ENCODE measurements at regions not wholly inside any gene's neighbourhood (a gene's known extent, or its start where the extent isn't known, plus 50 kb on each side); places are given as distances from the start of the nearest gene placed in this dataset.

- no peak for DNase-seq
Observed at GRCh38 chr5:81914696-81915095, 57.1 kb upstream of the ATG10 start.

GRCh38 chr5:81912933-81913332 is 58.9 kb upstream of the ATG10 start:
- DNase-seq = no peak

GRCh38 chr5:81909677-81910076 is 62.1 kb upstream of the ATG10 start:
- no peak for DNase-seq

- DNase-seq = no peak
Observed at GRCh38 chr5:81908771-81909170, 63.1 kb upstream of the ATG10 start.

GRCh38 chr5:81908044-81908443 is 63.8 kb upstream of the ATG10 start:
- no peak for DNase-seq

DNA sequence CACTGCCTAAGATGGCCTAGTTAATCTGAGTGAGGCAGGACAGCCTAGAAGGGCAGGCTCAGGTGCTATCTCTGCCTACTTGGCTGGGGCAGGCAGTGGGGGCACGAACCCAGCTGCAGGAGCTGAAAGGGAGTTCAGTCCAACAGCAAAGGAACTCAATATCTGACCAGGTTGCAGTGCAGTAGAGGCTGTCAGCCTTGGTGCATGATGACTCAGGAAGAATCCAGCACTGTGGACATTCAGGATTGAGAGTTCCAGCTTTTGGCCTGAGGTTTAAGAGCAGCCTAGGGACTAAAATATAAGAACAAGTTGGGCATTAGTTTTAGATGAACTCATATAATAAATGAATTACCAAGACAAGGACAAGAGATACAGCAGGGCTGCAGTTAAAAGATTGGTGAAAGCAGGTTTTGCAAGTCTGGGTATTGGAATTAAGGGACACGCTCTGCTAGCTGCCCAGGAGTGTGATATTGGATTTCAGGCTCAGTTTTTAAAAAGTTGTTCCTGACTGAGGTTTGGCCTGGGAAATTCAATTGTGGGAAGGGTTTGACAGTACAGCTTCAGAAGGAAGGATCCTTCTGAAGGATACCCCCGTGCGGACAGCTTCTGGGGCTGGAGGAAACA is 64.7 kb upstream of the ATG10 start:
- no peak for DNase-seq

DNA sequence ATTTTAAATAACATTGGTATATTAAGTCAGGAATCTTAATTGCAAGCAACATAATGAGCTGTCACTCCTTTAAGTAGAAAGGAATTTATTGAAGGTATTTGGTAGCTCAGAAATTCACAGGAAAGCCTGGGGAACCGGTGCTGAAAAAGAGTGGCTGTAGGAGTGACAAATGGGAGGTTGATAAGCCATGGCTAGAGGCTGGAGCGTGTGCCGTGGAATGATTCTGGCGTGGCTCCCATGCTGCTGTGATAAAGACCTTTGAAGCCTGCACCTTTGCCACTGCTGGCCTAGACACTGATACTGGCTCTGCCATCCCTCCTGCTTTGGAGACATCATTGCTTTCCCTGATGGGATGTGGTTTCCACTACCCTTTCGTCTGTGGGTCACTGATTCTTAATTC is 65.7 kb upstream of the ATG10 start:
- DNase-seq = no peak

DNA sequence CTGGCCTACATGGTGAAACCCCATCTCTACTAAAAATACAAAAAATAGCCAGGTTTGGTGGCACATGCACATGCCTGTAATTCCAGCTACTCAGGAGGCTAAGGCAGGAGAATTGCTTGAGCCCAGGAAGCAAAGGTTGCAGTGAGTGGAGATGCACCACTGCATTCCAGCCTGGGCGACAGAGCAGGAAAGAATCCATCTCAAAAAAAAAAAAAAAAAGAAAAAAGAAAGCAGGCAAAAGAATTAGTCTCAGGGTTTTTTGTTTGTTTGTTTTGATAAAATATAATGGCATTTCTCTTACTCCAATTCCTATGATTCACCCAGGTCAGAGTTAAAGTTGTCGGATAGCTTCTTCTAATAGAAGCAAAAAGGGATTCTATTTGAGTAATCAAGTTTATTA is 67.0 kb upstream of the ATG10 start:
- DNase-seq = no peak

- DNase-seq = no peak
Observed at GRCh38 chr5:81904166-81904565, 67.7 kb upstream of the ATG10 start.

GRCh38 chr5:81901586-81901985 is 70.2 kb upstream of the ATG10 start:
- no peak for DNase-seq

DNA sequence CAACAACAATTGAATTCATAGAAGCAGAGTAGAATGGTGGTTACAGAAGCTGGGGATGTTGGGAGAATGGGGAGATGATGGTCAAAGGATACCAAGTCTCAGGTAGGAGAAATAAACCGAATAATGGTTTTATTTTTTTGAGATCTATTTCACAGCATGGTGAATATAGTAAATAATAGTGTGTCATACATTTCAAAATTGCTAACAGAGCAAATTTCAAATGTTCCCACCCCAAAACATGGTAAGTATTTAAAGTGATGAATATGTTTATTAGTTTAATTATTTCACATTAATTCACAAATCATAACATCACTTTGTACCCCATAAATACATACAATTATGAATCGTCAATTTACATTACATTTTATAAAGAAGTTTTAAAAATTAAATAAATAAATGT is 72.7 kb upstream of the ATG10 start:
- no peak for DNase-seq

DNA sequence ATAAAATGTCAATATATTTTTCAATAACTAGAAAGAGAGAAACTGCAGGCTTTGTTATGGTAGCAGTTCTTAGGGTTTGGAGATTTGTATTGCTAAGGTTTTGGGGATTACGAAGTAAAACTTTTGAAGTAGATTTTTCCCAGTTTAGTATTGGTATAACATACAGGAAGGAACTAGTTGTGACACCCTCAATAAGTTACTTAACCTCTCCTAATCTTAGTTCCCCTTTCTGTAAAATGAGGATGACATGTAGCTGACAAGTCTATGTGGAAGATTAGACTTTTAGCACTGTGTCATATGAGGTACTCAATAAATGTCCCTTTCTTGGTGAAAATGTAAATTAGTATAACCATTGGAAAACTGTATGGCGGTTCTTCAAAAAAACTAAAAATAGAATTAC is 73.4 kb upstream of the ATG10 start:
- no peak for DNase-seq

GRCh38 chr5:81896764-81897163 is 75.1 kb upstream of the ATG10 start:
- no peak for DNase-seq

- no peak for DNase-seq
Observed at GRCh38 chr5:81895307-81895706, 76.5 kb upstream of the ATG10 start.

DNA sequence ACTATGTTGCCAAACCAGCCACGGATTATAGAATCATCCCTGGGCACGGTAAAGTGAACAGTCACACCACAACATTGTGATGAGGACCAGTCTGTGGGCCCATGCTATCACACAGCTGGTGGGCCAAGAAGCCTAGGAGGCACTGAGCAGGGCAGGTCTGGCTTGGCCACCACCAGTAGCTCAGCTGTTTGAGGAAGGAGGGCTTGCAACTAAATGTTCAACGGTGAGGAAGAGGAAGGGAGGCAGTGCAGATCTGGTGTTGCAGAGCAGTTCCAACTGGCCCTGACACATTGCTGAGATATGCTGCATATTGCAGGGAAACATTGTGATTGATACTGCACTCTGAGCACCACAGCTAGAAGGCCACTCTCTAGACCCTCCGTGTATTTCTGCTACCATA is 77.9 kb upstream of the ATG10 start:
- no peak for DNase-seq

DNA sequence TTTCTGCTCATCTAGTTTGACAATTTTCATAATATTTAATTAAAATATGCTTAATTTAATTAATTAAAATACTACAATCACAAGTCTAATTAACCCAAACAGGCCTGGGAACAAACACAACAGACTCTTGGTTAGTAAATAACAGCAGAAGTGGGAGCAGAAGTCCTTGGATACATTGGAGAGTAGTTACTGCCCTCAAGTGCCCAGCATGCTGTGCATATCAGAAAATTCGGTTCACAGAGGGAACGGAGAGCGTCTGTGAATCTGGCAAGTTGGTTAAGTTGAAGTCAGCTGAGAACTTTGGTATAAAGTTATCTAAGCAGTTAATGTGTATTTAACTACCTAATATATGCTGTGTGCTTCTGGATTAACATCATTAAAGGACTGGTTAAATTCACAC is 87.0 kb upstream of the ATG10 start:
- no peak for DNase-seq

- no peak for DNase-seq
Observed at GRCh38 chr5:81883371-81883770, 88.5 kb upstream of the ATG10 start.

- no peak for DNase-seq
Observed at GRCh38 chr5:81881595-81881994, 90.2 kb upstream of the ATG10 start.

- DNase-seq = no peak
Observed at GRCh38 chr5:81879936-81880335, 91.9 kb upstream of the ATG10 start.

- no peak for DNase-seq
Observed at GRCh38 chr5:81878333-81878732, 93.5 kb upstream of the ATG10 start.

GRCh38 chr5:81866994-81867393 is 104.8 kb upstream of the ATG10 start:
- DNase-seq = no peak

DNA sequence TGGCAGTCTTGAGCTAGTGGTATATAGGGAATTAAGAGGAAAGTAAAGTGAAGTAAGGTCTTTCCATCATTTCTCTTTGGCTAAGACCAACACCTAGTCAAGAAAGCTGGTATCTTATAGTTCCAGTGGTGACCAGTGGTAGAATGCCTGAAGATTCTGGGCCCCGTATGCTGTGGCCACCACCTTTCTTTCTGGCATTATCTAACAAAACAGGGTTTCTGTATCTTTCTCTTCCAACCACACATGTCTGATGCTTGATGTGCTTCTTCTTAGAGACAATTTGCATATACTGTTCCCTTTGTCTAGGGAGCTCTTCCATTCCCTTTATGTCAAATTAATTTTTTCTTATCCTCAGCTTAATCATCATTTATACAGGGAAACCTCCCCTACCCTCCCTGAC is 109.9 kb upstream of the SSBP2 start:
- no peak for DNase-seq

DNA sequence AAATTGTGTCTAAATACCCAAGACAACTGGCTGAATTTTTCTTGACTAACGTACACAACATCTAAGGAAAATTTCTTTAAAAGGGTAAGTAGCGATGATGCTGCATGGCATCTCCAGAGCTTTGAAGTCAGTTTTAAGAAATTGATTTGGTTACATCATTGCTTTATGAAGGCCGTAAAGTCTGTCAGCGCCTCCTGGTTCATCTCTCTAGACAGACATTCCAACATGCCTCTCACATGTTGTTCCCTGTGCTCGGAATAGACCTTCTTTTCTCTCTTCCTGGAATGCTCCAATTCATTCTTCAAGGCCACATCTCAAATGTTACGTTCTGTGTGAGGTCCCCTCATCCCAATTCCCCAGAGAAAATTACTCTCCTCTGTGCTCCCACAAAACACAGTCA is 108.7 kb upstream of the SSBP2 start:
- no peak for DNase-seq

GRCh38 chr5:81856948-81857928 is 106.3 kb upstream of the SSBP2 start:
- DNase-seq = peak; percentile 76 to 86

DNA sequence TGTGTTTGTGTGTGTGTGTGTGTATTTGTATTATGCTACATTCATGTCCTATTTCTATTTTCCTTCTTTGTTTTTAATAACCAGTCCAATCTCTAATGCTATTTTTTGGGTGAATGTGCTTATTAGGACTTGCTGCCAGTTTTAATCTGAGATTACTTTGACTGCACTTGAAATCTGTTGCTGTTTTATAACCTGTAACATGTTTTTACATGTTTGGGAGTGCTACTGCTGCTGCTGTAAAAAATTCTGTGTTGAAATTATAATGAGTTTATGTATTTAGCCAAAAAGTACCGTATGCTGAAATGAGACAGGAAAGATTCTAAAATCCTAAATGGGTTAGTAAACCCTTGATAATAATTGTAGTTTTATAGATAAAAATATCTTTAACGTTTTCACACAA is 104.7 kb upstream of the SSBP2 start:
- DNase-seq = no peak

Data from NCI-H2081 (cell line).